MCF 10A (cell line): ENCODE measurements at regions not wholly inside any gene's neighbourhood (a gene's known extent, or its start where the extent isn't known, plus 50 kb on each side); places are given as distances from the start of the nearest gene placed in this dataset.

Experiments
- BruUV-seq: library from RNA; stranded (reverse); fragments of 400-500 nt; replicated peaks from 2 replicates; lab custom pipeline; 2021; lab: Mats Ljungman, UMichigan
- CTCF ChIA-PET: fragments of 300-600 bp; sonication (Branson Sonifier 250); formaldehyde crosslinking; extraction: SDS; loops from one replicate; lab custom pipeline; 2021; ENCODE audit warnings: antibody characterized with exemption, inconsistent platforms; lab: Yijun Ruan, JAX
- POLR2A ChIA-PET: fragments of 300-600, 350-650 bp; sonication (Branson Sonifier 250); formaldehyde crosslinking; extraction: SDS; loops from one replicate; lab custom pipeline; 2020; ENCODE audit warnings: antibody characterized with exemption, inconsistent platforms; lab: Yijun Ruan, JAX
- DNase-seq: peaks from one replicate; pipeline ENCODE4 v3.0.0-alpha.2; 2018; ENCODE audit not compliant: unreplicated experiment
- H3K27ac Mint-ChIP-seq: one replicate; pipeline ENCODE4 v1.8.0; 2022; ENCODE audit warnings: mild to moderate bottlenecking, low read depth, mixed read lengths; ENCODE audit not compliant: unreplicated experiment
- H3K27me3 Mint-ChIP-seq: one replicate; pipeline ENCODE4 v1.8.0; 2022; ENCODE audit warnings: mixed read lengths; ENCODE audit not compliant: insufficient read depth, unreplicated experiment
- H3K36me3 Mint-ChIP-seq: one replicate; pipeline ENCODE4 v1.8.0; 2022; ENCODE audit warnings: mild to moderate bottlenecking, moderate library complexity, mixed read lengths; ENCODE audit not compliant: insufficient read depth, unreplicated experiment
- H3K4me1 Mint-ChIP-seq: one replicate; pipeline ENCODE4 v1.8.0; 2022; ENCODE audit warnings: mixed read lengths; ENCODE audit not compliant: insufficient read depth, unreplicated experiment
- H3K4me3 Mint-ChIP-seq: one replicate; pipeline ENCODE4 v1.8.0; 2022; ENCODE audit warnings: mild to moderate bottlenecking, moderate library complexity, mixed read lengths; ENCODE audit not compliant: unreplicated experiment
- H3K9me3 Mint-ChIP-seq: one replicate; pipeline ENCODE4 v1.8.0; 2022; ENCODE audit warnings: mixed read lengths; ENCODE audit not compliant: unreplicated experiment
- CTCF ChIP-seq: fragments of 200-600 bp; IDR thresholded peaks from one replicate; pipeline ENCODE4 v1.8.0; 2022; ENCODE audit warnings: antibody characterized with exemption, mild to moderate bottlenecking; ENCODE audit not compliant: unreplicated experiment
- intact Hi-C: fragments of 100-400 bp; cut with micrococcal nuclease; formaldehyde crosslinking; loops from 2 replicates; pipeline ENCODE4 v1.14.1; 2022

- ChIA-PET CTCF (no interaction called here), POLR2A (no interaction called here)
- H3K9me3 Mint-ChIP-seq, result no peaks in the 10 kb centered on the region
- H3K27me3 Mint-ChIP-seq, result no peaks in the 10 kb centered on the region
- no peaks in the 10 kb centered on the region for H3K4me1 Mint-ChIP-seq
- H3K36me3 Mint-ChIP-seq, result no peaks in the 10 kb centered on the region
- no peak for DNase-seq
- H3K4me3 Mint-ChIP-seq, result no peak overlapping the region
- BruUV-seq, result no TSS peak
- TF ChIP-seq CTCF, result no peak
- intact Hi-C loops, result no loop called here
- H3K27ac Mint-ChIP-seq, result no peak overlapping the region
These were observed 353.6 kb downstream of the TRIML1 start for GRCh38 chr4:188492886-188493285.

GRCh38 chr4:188495169-188495568, 355.9 kb downstream of the TRIML1 start:
- POLR2A ChIA-PET, result no interaction called here
- Mint-ChIP-seq H3K27me3 (no peaks in the 10 kb centered on the region), H3K9me3 (peaks cover 8% of the 10 kb centered on the region), H3K27ac (no peak overlapping the region), H3K36me3 (no peaks in the 10 kb centered on the region), H3K4me3 (no peak overlapping the region), H3K4me1 (no peaks in the 10 kb centered on the region)
- CTCF ChIA-PET, result no interaction called here
- no TSS peak for BruUV-seq
- DNase-seq, result no peak
- TF ChIP-seq CTCF, result no peak
- intact Hi-C loops, result no loop called here

- Mint-ChIP-seq H3K9me3 (peaks cover 21% of the 10 kb centered on the region), H3K27me3 (no peaks in the 10 kb centered on the region), H3K4me3 (no peak overlapping the region), H3K4me1 (no peaks in the 10 kb centered on the region), H3K36me3 (no peaks in the 10 kb centered on the region), H3K27ac (no peak overlapping the region)
- TF ChIP-seq CTCF, result no peak
- intact Hi-C loops, result no loop called here
- BruUV-seq, result no TSS peak
- CTCF ChIA-PET, result no interaction called here
- no peak for DNase-seq
- POLR2A ChIA-PET, result no interaction called here
These were observed 372.2 kb downstream of the TRIML1 start for GRCh38 chr4:188511431-188511830.

GRCh38 chr4:188532751-188533150, 393.5 kb downstream of the TRIML1 start:
- ChIA-PET CTCF (no interaction called here), POLR2A (no interaction called here)
- no peak overlapping the region for H3K27ac Mint-ChIP-seq
- no peak for DNase-seq
- H3K9me3 Mint-ChIP-seq, result no peaks in the 10 kb centered on the region
- intact Hi-C loops, result no loop called here
- no peak for TF ChIP-seq CTCF
- no peak overlapping the region for H3K4me3 Mint-ChIP-seq
- BruUV-seq, result no TSS peak
- no peaks in the 10 kb centered on the region for H3K27me3 Mint-ChIP-seq
- peaks cover 6% of the 10 kb centered on the region for H3K36me3 Mint-ChIP-seq
- no peaks in the 10 kb centered on the region for H3K4me1 Mint-ChIP-seq
